Amniotic epithelial cell (primary cell): ENCODE measurements at regions not wholly inside any gene's neighbourhood (a gene's known extent, or its start where the extent isn't known, plus 50 kb on each side); places are given as distances from the start of the nearest gene placed in this dataset.
"Not testable (repeated sequence)": the region's sequence is repeated elsewhere in the genome, so short reads cannot be mapped to it uniquely, and the experiment has no call there.

ENCODE experiments used
- DNase-seq: peaks from one replicate; pipeline ENCODE4 v3.0.0-alpha.2; 2010; ENCODE audit warnings: low read depth

DNA sequence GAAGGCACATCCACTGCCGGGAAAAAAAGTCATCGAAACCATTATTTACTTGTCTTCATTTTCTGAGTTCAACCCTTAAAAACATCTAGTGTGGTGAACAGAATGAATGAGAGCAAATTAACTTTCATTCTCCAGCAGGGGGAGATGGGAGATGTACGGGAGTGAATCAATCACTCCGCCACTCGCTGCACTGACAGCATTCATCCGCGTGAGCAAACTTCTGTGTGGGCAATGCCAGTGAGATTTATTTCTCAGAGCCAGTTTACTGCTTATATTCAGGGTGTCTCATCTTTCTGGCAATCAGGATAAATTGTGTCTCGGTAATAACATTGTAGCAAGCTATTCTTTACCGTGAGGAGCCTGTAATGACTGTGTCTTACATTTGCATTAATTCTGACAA lies 463.6 kb upstream of the MIS18BP1 start:
- no peak for DNase-seq

DNA sequence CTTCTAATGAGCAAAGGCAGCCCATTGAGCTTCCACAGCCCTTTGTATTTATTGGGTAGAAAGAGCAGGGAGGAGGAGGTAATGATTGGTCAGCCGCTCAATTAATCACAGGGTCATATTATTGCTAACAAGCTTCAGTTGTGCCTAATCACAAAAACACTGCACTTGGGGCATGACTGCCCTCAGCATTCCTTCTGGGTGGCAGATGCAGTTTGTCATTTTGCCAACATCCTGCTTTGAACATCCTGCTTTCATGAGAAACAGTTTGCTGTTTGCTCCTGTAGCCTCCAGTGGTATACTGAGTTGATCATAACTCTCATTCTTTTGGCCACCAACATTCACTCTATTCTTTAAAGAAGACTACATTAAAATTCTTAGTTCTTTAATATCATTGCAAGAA lies 462.9 kb upstream of the MIS18BP1 start:
- DNase-seq, result no peak

- DNase-seq, result no peak
These were observed 456.5 kb upstream of the MIS18BP1 start for GRCh38 chr14:45709541-45709940.

DNA sequence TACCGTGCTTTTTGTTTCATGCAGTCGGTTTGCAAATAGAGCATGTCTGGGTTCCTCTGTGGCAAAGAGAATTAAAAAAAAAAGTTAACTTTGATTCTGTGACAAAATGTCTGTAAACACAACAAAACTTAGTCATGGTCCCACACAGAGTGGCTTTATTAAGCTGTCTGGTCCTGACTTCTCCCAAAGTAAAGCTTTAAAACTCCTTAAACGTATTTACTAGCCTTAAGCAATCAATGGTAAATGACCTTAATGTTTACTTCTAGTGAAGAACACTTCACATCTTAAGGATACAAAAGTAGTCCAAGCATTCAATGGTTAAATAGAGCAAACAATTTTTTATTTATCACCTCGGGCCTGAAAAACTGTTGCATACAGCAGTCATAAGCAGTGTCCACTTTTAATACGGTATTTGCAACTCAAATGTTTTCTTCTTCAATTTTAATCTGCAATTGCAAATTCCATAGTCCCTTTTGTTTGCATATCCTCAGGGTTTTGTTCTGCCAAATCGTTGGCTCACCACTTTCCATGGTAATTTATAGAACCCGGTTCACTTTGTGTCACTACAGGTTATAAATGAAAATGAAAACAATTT lies 453.0 kb upstream of the MIS18BP1 start:
- DNase-seq, result no peak

GRCh38 chr14:45699471-45699870 lies 446.5 kb upstream of the MIS18BP1 start:
- DNase-seq, result no peak

GRCh38 chr14:45698462-45699134 lies 445.6 kb upstream of the MIS18BP1 start:
- no peak for DNase-seq

DNA sequence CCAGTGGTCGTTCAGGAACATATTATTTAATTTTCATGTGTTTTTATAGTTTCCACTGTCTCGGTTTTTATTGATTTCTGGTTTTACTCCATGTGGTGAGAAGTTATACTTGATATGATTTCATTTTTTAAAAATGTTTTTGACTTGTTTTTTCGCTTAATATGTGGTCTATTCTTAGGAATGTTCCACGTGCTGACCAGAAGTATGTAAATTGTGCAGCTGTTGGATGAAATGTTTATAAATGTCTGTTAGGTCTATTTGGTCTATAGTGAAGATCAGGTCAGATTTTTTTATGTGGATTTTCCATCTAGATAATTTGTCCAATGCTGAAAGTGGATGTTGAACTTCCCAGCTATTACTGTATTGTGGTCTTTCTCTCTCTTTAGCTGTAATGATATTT lies 433.8 kb upstream of the MIS18BP1 start:
- no peak for DNase-seq

- no peak for DNase-seq
These were observed 427.5 kb upstream of the MIS18BP1 start for GRCh38 chr14:45680531-45680930.

DNA sequence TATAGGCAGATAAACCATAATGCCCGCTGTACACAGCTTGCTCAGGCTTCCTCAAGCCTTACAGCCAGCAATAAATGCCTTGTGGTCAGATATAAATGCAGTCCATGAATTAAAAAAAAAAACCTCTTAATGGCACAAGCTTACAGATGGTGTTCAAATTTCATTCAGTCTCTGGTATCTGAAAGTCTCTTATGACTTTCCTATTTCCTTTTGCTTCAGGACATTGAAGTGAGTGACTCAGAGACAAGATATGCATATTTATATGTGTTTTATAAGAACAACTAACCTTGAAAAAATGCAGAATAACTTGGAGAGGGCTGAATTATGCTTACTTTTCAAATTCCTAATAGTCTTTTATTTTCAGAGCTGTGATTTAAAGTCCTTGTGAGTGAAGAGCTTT lies 426.9 kb upstream of the MIS18BP1 start:
- DNase-seq, result peak; percentile 58

GRCh38 chr14:45678163-45678562 lies 425.2 kb upstream of the MIS18BP1 start:
- DNase-seq, result no peak

DNA sequence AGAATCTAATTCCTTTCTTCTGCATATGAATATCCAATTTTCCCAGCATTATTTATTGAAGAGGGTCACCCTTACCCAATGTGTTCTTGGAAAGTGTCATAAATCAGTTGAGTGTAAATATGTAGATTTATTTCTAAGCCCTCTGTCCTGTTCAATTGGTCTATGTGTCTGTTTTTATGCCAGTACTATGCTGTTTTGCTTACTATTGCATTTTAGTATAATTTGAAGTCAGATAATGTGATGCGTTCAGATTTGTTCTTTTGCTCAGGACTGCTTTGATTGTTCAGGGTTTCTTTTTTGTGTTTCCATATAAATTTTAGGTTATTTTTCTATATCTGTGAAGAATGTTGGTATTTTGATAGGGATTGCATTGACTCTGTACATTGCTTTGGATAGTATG lies 420.4 kb upstream of the MIS18BP1 start:
- no peak for DNase-seq

DNA sequence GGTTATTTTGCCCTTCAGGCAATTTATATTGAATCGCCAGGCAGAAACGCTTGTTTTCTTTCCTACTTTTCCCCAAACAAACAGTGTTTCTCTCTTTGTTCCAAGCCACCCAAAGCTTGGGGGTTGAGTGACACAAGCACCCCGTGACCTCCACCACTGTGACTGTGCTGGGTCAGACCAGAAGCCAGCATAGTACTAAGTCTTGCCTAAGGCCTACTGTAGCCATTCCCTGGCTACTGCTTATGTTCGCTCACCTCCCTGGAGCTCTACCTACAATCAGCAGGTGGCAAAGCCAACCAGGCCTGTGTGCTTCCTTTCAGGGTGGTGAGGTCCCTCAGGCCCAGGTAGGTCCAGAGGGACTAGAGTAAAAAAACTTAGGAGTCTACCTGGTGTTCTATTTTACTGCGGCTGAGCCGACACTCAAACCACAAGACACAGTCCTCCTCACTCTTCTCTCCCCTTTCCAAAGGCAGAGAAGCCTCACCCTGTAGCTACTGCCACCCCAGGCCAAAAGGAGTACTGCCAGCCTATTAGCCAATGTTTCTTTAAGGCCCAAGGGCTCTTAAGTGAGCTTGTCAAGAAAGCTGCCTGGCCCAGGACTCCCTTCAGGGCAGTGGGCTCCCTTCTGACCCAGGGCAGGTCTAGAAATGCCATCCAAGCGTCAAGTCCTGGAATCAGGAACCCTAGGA lies 411.8 kb upstream of the MIS18BP1 start:
- DNase-seq, result no peak

DNA sequence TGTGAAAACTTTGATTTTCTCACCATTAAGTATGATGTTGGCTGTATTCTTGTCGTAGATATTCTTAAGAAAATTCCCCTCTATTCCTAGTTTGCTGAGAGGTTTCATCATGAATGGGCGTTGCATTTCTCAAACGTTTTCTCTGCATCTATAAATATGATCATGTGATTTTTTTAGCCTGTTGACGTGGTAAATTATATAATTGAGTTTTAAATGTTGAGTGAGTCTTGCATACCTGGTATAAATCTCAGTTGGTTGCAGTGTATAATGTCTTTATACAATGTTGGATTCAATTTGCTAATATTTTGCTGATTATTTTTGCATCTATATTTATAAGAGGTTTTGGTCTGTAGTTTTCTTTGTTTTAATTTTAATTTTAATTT lies 405.9 kb upstream of the MIS18BP1 start:
- DNase-seq, result no peak

- no peak for DNase-seq
These were observed 405.4 kb upstream of the MIS18BP1 start for GRCh38 chr14:45658226-45658916.

DNA sequence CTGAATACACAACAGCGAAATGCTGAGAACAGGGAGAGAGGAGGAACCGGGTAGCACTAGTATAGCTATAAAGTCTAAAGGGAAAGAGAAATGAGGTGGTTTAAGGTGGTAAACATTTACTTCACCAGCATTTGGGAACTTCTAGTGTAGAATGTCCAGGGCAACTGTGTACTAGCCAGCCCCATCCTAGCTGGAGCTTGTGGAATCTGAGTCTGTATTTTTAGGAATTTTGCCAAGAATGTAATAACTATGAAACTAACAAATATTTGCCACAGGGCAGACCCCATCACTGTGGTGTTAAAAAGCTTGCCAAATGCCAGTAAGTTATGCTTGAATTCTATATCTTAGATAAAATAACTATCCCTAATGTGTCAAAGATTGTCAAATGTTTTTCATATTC lies 398.9 kb upstream of the MIS18BP1 start:
- DNase-seq, result no peak

GRCh38 chr14:45650754-45651153 lies 397.8 kb upstream of the MIS18BP1 start:
- DNase-seq, result no peak

DNA sequence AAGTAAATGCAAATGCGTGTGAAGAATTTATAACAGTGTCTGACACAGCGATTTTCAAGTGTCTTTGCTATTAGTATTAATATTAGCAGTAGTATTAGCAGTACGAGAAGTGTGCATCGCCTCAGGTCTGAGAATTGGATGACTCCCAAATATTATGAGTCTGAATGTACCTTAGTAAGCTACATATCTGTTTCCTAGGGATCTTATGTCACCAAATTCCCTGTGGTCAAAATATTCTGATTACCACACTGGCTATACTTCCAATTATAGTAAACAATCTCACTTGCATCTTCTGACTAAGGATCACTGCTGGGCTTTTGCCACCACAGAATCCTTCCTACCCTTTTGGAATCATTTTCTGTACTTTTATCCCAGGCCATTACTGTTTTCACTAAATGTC lies 396.0 kb upstream of the MIS18BP1 start:
- no peak for DNase-seq

DNA sequence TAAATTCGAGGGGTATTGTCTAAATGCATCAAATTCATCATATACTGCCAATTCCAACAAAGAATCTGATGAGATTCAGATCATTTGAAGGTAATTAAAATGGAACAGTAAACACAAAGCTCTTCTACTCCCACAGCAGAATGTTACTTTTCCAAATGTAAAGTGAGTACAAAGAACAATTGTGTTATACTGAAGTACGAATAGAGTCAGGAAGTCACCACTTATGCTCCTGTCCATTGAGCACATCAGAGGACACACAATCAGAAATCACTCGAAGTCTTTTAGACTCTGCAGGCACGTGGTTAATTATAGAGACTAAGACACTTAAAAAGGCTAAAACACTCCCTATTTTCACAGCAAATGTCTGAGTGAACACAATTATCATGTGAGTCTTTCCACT lies 388.5 kb upstream of the MIS18BP1 start:
- no peak for DNase-seq

GRCh38 chr14:45634651-45635441 lies 381.8 kb upstream of the MIS18BP1 start:
- DNase-seq, result not testable (repeated sequence)

GRCh38 chr14:45633220-45633984 lies 380.4 kb upstream of the MIS18BP1 start:
- no peak for DNase-seq

DNA sequence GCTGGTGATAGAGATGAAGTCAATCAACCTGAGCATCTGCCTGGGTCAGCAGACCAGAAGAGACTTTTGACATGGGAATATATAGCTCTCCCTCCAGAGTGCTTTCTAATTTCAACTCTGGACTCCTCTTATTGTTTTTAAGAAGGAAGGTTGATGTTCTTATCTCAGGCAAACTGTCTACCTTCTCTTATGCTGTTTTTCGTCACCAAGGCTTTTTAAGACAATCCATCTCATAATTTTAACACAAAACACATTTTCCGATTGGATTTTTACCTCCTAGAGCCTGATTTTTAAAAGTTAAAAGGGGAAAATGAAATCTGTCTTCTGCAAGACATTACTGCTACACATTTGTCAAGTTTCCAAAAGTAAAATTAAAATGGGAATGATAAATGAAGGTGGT lies 368.7 kb upstream of the MIS18BP1 start:
- no peak for DNase-seq
